Activated CD8-positive, alpha-beta memory T cell treated with anti-CD3 and anti-CD28 coated beads, Interleukin-2, amount 50 U/mL, for 4 hours (primary cell): ENCODE measurements at regions not wholly inside any gene's neighbourhood (a gene's known extent, or its start where the extent isn't known, plus 50 kb on each side); places are given as distances from the start of the nearest gene placed in this dataset.

ENCODE experiments used
- DNase-seq: peaks from one replicate; pipeline ENCODE4 v3.0.0-alpha.2; 2020

DNA sequence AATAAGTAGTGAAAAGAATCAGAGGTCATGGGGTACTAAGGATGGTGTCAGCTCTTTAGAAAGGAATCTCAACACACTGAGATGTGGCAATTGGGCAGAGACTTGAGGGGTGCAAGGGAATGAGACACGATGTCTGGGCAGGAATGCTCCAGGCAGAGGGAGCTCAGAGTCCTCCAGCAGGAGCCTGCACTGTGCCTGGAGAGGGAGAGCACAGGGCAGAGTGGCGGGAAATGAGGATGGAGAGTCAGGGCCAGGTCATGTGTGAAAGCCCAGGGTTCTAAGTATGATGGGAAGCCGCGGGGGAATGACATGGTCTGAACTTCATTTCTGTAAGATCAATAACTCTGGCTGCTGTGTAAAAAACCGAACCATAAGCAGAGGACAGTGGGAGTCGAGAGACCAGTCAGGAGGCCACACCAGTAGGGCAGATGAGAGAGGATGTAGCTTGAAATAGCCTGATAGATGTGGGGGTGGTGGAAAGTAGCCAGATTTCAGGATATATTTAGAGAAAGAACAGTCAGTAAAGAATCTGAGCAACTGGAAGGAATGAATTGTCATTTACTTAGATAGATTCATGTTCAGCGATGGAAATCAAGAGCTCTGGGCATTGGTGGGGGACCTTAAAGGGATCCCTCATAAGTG is 133.4 kb upstream of the DTNBP1 start:
- no peak for DNase-seq

DNA sequence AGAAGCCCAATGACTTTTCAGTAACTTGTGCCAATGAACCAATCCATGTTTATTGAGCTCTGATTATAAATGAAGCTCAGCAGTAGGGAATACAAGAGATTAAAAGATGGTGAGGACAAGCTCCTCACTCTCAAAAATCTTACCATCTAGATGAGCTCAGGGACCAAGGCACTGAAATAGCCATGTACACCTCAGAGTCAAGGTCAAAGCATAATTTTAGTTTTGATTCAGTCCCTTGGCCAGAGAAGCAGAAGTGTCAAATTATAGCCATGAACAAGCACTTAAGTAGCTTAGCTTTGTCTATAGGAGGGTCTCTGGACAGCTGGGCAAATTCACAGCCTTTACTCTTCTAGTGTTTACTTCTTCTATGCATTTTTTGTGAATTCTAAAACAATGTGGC is 131.0 kb upstream of the DTNBP1 start:
- DNase-seq: no peak

DNA sequence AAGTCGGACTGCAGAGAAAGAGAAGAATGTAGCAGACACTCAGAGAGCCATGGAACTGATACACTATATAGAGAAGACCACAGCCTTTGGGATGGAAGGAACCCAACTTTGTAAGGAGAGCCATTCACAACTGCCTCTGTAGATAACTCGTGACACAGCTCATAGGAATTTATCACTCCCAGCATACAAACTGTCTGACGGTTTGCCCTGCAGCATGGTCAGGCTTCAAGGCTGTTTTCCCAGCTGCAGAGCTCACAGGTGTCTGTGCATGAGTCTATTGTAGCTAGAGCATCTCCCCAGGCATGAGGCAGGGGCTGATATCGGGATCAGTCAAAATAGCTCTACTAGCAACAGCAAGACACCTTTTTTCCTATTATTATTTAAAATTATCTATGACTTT is 130.5 kb upstream of the DTNBP1 start:
- DNase-seq: no peak

DNA sequence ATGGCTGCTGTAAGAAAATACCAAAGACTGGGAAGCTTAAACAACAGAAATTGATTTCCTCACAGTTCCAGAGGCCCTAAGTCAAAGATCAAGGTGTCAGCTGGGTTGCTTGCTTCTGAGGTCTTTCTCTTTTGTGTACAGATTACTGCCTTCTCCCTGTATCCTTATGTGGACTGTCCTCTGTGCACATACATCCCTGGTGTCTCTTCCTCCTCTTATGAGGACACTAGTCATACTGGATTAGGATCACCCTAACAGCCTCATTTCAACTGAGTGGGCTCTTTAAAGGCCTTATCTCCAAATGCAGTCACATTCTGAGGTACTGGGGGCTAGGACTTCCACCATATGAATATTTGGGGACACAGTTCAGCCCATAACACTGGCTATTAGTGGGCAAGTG is 130.0 kb upstream of the DTNBP1 start:
- DNase-seq: no peak

DNA sequence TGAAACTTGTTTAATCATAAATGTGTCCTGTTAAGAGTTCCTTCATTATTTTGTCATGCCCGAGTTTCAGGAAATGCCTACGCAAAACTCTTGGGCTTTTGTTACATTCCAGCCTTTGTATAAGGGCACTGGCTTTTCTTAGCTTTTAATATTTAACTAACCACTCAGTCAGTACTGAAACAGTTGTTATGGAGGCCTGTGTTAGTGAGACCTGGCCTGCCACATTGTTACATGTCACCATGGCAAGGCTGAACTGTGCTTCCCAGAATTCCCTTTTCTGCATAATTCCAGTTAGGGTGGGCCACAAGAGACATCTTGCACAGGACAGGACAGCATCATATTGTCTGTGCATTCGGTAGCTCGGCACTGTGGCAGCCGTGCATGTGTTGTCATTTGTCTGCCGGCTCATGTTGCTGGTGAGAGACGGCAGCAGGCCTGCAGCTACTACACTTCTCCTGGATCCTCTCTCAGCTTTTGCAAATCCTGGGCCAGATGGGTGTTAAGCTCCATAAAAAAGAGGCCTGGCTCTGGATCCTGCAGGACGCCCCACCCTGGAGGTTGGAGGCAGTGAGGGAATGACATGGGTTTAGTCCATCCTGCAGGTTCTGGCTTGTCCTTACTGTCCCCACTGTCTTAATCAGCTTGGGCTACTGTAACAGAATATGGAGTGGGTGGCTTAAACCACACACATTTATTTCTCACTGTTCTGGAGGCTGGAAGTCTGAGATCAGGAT is 128.8 kb upstream of the DTNBP1 start:
- DNase-seq: no peak

DNA sequence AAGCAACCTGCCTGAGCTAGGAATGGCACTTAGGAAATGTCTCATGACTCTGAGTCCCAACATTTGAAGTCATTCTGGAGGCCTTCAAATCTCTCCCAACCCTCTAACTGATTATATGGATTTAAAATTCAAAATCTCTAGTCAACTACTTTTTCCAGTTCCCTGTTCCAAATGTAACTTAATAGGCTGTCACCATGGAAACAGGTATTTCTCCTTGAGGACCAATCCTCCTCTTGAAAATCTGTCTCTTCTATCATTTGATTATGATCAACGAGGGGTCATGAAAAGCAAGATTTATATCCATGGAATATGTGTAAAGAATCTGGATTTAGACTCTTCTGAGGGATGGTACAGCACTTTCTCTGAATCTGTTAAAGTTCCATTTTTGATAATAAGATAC is 127.3 kb upstream of the DTNBP1 start:
- DNase-seq: no peak

DNA sequence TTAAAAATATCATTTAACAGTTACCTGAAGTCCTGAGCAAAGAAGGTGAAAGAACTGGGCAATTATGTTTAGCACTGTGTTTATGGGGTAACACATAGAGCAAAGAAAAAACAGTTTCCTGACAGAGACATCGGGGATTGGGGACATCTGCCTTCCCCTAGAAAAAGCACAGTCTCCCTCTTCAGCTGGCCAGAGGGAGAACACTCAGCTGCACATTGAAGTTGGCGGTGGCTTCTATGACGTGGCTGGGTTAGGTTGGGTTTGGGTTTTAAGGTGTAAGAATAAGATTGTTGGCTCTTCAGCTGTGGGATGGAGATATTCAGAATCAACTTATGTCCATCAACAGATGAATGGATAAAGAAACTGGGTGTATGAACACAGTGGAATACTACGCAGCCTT is 124.0 kb upstream of the DTNBP1 start:
- no peak for DNase-seq

DNA sequence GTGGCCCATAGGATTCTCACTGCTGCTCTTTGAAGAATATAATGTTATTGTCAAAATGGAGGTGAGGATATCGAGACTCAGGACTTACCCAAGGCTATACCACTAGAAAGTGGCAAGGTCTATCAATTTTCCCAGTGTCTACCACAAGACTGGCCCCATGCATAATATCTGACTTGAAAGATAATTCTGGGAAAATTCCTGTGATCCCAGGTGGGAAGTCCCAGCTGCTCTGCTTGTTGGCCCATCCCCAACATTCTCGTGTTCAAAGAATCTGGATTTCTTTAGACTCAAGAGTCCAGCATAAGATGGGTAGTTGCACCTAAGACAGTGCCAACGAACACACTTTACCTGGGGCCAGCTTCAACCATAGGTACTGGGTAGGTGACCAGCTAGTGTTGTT is 120.7 kb upstream of the DTNBP1 start:
- no peak for DNase-seq

DNA sequence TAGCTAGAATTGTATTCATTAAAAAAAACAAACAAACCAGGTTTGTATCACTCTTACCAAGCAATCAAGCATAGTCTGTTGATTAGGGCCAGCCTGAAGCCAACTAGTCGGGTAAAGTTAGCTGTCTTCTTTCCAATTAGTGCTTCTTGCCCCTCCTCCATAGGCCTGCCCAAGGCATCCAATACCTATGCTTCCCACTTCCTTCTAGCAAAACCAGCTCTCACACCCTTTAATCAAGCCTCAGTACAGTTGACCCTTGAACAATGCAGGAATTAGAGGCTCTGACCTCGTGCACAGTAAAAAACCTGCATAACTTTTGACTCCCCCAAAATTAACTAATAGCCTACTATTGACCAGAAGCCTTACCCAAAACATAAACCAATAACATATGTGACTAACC is 119.1 kb upstream of the DTNBP1 start:
- DNase-seq: no peak

DNA sequence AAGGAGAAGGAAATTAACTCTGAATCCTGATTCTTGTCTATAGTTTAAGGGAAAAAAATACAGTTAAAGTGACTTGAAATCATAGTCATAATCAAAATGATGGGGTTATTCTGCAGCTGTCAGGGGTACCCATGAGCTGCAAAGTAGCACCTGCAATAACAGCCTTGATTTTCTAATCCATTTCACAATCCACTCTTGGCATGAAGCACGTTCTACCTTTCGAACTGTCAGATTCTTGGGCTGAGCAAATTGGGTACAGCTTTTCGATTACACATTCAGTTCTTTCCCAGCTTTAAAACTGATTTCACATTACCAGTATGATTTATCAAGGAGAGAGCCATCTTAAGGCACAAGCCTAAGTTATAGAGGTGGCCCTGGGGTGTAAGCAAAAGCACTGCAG is 118.5 kb upstream of the DTNBP1 start:
- no peak for DNase-seq

DNA sequence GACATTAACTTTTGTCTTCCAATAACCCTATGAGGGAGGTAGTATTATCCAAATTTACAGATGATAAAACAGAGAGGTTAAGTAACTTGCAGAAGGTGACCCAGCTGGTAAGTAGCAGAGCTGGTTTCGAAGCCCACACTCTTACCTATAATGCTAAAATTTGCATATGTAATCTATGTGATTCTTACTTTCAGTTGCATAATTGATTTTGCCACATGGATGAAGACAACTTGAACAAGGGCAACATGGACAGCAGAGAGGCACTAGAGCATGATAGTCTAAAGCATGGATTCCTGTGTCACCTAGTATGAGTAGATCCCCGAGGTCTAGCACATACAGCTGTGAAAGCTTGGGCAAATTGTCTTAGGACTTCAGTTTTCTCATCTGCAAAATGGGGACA is 117.6 kb upstream of the DTNBP1 start:
- no peak for DNase-seq

DNA sequence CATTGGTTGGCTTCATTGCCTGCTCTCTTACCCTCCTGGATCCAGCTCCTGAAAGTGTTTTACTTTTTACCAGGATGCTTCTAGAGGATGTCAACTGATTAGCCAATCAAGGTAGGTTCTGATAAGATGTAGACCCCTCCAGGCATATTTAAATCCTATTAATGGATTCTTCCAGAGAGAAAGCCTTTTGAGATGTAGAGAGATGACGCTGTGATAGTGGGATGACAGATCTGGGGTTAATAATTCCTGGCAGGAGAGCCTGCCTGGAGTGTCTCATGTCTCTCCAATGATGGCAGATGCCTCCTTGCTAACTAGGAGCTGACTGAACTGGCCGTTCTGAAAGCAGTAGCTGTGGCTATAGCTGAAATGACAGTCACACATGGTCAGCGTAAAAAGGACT is 116.9 kb upstream of the DTNBP1 start:
- DNase-seq: no peak

DNA sequence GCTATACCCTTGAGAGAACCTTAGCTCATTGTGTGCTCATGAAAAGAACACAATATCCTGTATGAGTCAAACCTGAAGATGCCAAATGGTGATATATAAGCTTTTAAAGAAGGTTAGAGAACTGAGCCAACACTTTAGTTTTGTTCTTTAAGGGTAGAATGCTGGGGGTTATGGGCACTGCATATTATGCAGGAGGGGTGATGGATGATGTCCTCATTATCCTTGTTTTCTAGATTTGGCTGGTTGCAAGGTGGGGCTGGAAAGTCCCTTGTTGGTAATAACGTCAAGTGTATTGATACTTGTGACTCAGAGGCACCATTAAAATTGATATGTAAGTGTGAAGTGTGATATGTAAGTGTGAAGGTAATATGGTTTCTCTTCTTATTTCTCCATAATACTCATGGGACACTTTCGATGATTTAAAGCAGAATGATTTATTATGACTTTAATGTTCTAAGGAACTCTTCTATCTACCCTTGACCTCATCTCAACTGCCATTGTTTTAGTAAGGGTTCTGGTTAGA is 113.7 kb upstream of the DTNBP1 start:
- DNase-seq: no peak

DNA sequence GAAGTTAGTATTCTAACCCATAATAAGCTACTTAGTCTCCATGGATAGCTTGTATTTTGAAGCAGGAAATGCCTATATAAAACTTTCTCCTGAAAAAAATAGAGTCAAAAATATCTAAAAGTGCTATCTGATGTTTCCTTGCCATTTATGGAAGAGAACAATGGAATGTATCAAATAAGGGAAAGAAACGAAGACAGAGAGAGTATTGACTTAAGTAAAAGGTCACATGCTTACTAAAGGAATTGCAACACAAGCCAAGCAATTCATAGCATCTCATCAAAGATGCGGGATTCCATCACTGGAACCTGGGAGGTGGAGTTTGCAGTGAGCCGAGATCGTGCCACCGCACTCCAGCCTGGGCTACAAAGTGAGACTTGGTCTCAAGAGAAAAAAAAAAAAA is 112.9 kb upstream of the DTNBP1 start:
- DNase-seq: no peak

DNA sequence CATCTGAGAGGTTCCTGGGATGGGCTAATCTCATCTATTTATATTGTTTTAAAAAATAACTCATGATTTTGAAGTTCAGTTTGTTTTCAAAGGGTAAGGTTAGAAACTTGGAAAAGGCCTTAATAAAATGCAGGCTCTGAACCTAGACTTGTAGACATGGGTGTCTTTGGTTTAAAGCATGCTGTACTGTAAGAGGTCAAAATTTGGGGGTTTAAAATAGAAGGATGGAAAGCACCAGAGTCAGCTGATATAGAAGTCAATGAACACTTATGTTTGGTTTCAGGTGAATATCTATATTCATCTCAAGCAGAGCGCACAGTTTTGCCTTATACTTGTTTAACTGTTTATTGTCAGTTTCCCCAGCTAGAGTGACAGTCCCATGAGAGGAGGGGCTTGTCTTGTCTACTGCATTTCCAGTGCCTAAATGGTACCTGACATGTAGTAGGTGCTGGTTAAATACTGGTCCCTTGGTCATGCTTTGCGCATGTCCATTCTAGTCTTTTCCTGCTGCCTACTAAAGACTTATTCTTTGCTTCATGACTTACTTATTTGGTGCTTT is 112.3 kb upstream of the DTNBP1 start:
- DNase-seq: no peak

DNA sequence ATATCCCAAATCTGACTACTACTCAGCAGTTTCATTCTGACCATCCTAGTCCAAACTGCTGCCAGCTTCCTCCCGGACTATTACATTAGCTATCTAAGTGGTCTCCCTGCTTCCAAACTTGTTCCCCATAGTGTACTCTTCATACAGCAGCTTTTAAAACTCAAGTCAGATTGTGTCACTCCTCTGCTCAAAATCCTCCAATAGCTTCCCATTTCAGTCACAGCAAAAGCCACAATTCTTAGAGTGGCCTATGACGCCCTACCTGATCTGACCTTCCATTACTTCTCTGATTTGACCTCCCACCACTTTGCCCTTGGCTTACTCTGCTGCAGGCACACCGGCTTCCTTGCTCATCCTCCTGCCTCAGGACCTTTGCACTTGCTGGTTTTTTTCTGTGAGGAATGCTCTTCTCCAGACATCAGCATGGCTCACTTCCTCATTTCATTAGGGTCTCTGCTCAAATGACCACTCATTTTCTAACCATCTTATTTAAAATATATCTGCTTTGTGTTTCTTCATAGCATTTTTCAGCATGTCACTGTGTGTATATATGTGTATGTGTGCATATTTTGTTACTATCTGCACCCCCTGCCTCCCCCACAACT is 111.1 kb upstream of the DTNBP1 start:
- no peak for DNase-seq

DNA sequence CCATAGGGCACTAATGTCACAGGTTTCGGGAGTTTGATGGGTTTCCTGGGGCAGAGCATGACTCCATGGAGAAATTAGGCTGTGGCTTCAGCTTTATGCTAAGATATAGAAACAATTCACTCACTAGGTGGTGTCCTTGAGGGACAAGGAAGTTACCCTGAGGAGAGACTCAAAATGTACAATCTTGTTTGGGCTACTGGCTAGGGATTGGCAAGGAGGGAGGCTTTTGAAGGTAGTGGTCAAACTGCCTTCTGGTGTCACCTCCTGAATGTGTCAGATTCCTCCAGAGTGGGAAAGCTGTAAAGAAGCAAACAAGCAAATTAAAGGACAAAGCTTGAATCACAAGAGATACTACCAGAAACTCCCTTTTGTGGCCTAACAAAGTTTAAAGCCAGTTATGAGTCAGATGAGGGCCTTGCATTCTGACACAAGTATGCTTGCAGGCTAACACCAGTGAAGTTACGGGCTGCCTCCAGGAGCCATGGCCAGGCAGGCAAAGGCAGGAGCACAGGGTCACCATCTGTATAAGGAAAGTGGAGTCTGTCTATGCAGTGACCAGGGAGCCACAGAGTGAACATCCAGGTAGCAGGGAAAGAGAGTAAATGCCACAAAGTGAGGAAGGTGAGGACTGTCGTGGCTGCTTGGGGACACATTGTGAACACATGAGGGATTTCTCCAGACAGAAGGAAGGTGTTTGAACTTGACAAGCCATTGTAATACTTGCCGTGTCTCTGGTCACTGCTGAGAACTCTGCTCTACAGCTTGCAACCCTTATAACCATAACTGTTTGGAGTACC is 107.7 kb upstream of the DTNBP1 start:
- no peak for DNase-seq

DNA sequence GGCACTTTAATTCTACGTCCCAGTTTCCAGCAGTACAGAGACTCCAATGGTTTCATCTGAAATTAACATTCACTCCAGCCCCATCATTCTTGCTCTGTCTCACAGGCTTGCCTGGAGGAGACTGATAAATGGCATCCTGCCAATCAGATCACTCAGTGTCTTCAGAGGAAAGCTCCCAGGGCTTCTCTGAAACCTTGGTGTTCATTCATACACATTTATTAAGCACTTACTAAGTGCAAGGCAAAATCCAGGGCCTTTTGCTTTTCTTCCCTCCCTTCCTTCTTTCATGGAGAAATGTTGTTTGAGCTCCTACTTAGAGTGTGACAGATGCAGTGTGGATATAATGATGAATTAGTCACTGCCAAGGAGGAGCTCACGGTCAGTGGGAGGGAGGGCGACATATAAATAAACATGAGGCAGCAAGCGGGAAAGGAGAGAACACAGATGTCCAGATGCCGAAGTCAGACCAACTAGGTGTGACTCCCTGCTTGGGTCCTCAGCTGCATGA is 106.7 kb upstream of the DTNBP1 start:
- DNase-seq: no peak

DNA sequence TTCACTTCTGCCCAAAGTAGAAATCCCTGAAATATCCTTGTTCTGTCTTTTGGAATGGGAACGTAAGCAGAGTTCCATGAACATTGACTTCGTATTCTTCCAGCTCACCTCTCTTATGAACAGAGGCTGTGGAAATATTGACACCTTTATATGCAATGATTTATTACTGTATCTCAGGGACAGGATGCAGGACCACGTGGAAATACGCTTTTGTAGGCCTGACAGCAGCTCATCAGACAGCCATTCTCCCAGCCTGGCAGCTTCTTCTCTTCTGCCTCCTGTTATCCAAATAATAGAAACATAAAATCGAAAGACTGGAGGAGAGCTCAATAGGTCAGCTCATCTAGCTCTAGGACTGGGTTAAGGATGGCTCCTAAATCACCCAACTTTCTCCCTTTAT is 106.2 kb upstream of the DTNBP1 start:
- DNase-seq: no peak

DNA sequence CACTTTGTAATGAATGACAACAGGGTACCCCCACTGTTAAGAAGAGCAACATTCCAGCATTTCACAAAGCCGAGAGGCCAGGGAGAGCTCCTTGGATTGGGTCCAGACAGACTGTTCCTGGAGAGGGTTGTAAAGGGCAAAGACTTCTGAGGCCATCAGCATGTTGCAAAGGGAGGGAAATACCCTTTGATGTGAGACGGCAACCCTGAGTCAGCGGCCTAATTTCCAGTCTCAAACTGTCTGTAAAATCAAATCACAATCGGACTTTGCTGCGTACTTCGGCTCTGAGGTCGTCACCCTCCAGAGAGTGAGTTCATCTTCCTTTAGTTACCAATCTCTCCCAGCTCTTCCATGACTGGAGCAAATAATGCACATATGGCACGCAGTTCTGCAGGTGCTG is 101.0 kb upstream of the DTNBP1 start:
- DNase-seq: no peak

DNA sequence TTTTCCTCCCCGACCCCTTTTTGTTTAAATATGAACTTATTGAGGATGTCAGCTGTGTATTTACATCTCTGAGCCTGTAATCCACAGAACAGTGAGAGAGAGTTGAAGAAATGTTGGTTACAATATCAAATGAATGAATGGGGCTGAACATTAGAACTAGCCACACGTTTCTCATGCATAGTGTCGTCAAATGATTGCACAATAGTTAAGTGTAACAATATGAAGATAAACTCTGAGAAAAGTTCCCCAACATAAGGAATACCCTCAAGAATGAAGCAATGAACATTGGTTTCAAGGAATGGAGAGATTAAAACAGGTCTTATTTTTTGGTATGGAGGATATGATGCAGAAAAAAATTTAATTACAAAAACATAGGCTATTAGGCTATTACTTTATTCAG is 100.5 kb upstream of the DTNBP1 start:
- DNase-seq: no peak

DNA sequence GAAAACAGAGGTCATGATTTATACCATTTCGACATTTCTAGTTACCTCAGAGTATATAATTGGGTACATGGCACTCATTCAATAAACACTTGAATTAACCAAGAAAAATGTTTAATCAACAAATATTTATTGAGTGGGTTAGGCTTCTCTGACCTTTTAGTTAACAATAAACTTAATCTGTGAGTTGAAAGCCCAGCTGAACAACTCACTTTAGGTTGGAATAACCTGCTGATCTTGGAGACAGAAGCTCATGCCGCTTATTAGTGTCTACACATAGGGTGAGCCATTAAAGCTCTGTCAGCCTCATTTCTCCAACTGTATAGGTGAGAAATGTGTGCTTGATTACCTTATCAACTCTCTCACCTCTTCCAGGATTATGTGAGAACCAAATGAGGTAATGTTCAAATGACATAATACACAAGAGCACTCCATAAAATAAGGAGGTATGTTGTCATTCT is 98.2 kb upstream of the DTNBP1 start:
- DNase-seq: no peak
